HEK293T (cell line): ENCODE measurements at regions not wholly inside any gene's neighbourhood (a gene's known extent, or its start where the extent isn't known, plus 50 kb on each side); places are given as distances from the start of the nearest gene placed in this dataset.

ENCODE experiments used
- CTCF ChIA-PET: fragments of 350-600 bp; formaldehyde crosslinking; extraction: SDS; loops from one replicate; lab custom pipeline; 2021; ENCODE audit warnings: antibody characterized with exemption, inconsistent platforms; lab: Yijun Ruan, JAX
- POLR2A ChIA-PET: fragments of 350-600 bp; formaldehyde crosslinking; extraction: SDS; loops from one replicate; lab custom pipeline; 2020; ENCODE audit warnings: antibody characterized with exemption, inconsistent platforms; lab: Yijun Ruan, JAX
- DNase-seq: peaks from one replicate; pipeline ENCODE4 v3.0.0; 2012; ENCODE audit warnings: mixed read lengths; ENCODE audit errors: extremely low spot score
- ARNT ChIP-seq: fragments of 450-650 bp; IDR thresholded peaks from 2 replicates; pipeline ENCODE4 v1.6.1; 2017; ENCODE audit warnings: mild to moderate bottlenecking
- BHLHE40 ChIP-seq: fragments of 450-650 bp; IDR thresholded peaks from 2 replicates; pipeline ENCODE4 v1.6.1; 2016; ENCODE audit warnings: mild to moderate bottlenecking, moderate library complexity, borderline replicate concordance
- CTBP1 ChIP-seq: fragments of 450-650 bp; IDR thresholded peaks from 2 replicates; pipeline ENCODE4 v1.6.1; 2016; ENCODE audit warnings: borderline replicate concordance
- ELF4 ChIP-seq: fragments of 450-650 bp; IDR thresholded peaks from 2 replicates; pipeline ENCODE4 v1.6.1; 2017; ENCODE audit warnings: antibody characterized with exemption
- FOXA1 ChIP-seq: fragments of 450-650 bp; IDR thresholded peaks from 2 replicates; pipeline ENCODE4 v1.6.1; 2016; ENCODE audit warnings: mild to moderate bottlenecking
- FOXK2 ChIP-seq: fragments of 450-650 bp; IDR thresholded peaks from 2 replicates; pipeline ENCODE4 v1.6.1; 2016; ENCODE audit warnings: mild to moderate bottlenecking
- FOXM1 ChIP-seq: fragments of 450-650 bp; IDR thresholded peaks from 2 replicates; pipeline ENCODE4 v1.6.1; 2017; ENCODE audit warnings: mild to moderate bottlenecking, borderline replicate concordance
- HDGF ChIP-seq: fragments of 450-650 bp; IDR thresholded peaks from 2 replicates; pipeline ENCODE4 v1.6.1; 2017; ENCODE audit warnings: antibody characterized with exemption, borderline replicate concordance
- L3MBTL2 ChIP-seq: fragments of 450-650 bp; conservative IDR thresholded peaks from 2 replicates; pipeline ENCODE4 v1.6.1; 2016; ENCODE audit warnings: mild to moderate bottlenecking
- LEF1 ChIP-seq: fragments of 450-650 bp; IDR thresholded peaks from 2 replicates; pipeline ENCODE4 v1.6.1; 2017; ENCODE audit warnings: mild to moderate bottlenecking, borderline replicate concordance
- NFRKB ChIP-seq: fragments of 450-650 bp; IDR thresholded peaks from 2 replicates; pipeline ENCODE4 v1.6.1; 2016; ENCODE audit warnings: mild to moderate bottlenecking, moderate library complexity
- PKNOX1 ChIP-seq: fragments of 450-650 bp; IDR thresholded peaks from 2 replicates; pipeline ENCODE4 v1.6.1; 2016
- SP1 ChIP-seq: fragments of 450-650 bp; IDR thresholded peaks from 2 replicates; pipeline ENCODE4 v1.6.1; 2017
- SUZ12 ChIP-seq: fragments of 450-650 bp; IDR thresholded peaks from 2 replicates; pipeline ENCODE4 v1.6.1; 2016; ENCODE audit warnings: mild to moderate bottlenecking
- TARDBP ChIP-seq: fragments of 450-650 bp; IDR thresholded peaks from 2 replicates; pipeline ENCODE4 v1.6.1; 2016
- ZNF384 ChIP-seq: fragments of 450-650 bp; IDR thresholded peaks from 2 replicates; pipeline ENCODE4 v1.6.1; 2016

DNA sequence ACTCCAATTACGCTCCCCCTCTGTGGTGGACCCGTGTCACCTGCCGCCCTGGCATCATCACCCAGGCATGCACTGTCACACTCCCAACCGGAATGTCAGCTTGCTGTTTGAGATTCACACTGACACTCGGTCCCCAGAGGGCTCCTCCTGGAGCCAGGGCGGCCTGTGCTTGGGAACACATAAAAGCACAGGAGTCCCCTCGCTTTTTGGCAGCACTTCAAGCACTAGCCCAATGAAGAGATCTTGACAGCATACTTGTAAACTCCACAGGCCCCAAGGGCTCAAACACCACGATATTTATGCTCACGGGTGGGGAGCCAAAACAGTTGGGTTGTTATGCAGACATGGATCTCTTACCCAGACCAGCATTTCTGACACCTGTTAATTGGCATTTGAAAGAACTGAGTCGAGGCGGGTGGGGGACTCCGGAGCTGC lies 90.8 kb upstream of the EGFLAM start:
- no peak for DNase-seq
- POLR2A ChIA-PET: no interaction called here
- CTCF ChIA-PET: no interaction called here
- TF ChIP-seq FOXK2: no peak
- no peak for TF ChIP-seq SP1
- TF ChIP-seq PKNOX1: no peak
- TF ChIP-seq FOXM1: no peak
- no peak for TF ChIP-seq LEF1
- no peak for TF ChIP-seq L3MBTL2

DNA sequence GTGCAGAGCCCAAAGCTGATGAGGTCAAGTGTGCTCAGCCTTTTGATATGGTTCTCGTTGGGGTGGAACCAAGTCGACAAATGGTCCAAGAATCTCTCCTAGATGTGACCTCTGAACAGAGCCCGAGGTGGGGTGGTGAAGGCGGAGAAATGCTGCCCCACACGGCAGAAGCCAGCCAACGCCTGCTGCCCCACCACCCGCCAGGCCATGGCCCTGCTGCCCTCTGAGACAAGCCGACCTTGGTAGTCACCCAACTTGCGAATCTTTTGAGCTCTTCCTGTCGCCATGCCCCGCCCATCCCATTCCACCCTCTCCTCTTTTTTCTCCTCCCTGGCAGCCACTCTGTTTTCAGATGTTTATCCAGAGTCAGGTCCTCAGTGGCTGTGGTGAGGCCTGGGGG lies 91.5 kb upstream of the EGFLAM start:
- ChIA-PET POLR2A (no interaction called here), CTCF (no interaction called here)
- no peak for TF ChIP-seq L3MBTL2
- no peak for TF ChIP-seq FOXM1
- no peak for TF ChIP-seq SP1
- no peak for TF ChIP-seq LEF1
- no peak for TF ChIP-seq FOXA1
- TF ChIP-seq SUZ12: no peak
- TF ChIP-seq FOXK2: no peak
- no peak for DNase-seq

DNA sequence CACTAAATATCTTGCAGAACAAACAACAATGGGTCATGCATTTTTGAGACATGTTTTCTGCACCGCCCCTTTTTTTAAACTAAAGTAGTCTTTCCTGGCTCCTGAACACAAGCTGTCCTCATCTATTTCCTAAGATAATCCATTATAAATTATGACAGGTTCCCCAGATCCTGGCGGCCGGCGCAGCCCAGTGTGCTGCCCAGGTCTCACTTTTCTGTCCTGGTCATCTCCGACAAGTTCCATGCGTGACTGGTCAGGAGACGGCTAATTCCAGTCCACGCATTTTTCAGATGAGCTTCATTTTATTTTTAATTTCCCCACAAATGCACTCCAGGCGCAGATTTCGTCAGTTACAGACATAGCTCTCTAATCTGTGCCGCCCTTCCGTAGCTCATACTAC lies 92.9 kb upstream of the EGFLAM start:
- DNase-seq: no peak
- ChIA-PET POLR2A (no interaction called here), CTCF (no interaction called here)
- no peak for TF ChIP-seq CTBP1
- no peak for TF ChIP-seq ELF4
- TF ChIP-seq PKNOX1: no peak
- no peak for TF ChIP-seq NFRKB
- no peak for TF ChIP-seq HDGF
- TF ChIP-seq SP1: no peak
- TF ChIP-seq FOXA1: no peak
- TF ChIP-seq ZNF384: no peak
- no peak for TF ChIP-seq L3MBTL2
- TF ChIP-seq LEF1: no peak
- TF ChIP-seq SUZ12: no peak
- no peak for TF ChIP-seq FOXK2
- TF ChIP-seq FOXM1: no peak
- TF ChIP-seq ARNT: no peak
- no peak for TF ChIP-seq BHLHE40
- no peak for TF ChIP-seq TARDBP

DNA sequence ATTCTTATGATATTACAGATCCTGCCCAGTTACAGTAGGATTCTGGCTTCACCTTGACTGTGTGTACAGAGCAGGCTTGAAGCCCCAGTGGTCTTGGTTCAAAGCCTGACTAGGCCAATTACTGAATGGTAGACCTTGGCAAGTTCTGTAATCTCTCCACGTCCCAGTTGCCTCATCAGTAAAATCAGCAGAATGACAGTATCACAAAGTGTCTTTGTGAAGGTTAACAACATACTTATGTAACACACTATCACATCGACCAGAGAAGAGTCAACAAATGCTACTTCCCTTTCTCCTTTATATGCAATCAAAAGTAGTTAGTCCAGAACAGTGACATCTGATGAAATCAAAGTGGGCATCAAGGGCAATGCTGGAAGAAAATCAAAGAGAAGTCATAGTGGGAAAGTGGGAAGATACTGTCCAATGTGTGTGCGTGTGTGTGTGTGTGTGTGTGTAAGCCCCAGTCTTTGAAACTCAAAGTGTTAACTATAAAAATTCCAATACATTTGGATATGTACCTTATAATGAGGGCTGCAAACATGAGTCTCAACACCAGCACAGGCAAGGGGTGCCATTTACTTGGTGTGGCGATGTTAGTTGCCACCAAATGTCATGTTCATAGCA lies 93.5 kb upstream of the EGFLAM start:
- DNase-seq: no peak
- CTCF ChIA-PET: no interaction called here
- TF ChIP-seq PKNOX1 (no peak), SP1 (no peak), ELF4 (no peak), FOXA1 (no peak), NFRKB (no peak), CTBP1 (no peak), HDGF (no peak)
- POLR2A ChIA-PET: no interaction called here

DNA sequence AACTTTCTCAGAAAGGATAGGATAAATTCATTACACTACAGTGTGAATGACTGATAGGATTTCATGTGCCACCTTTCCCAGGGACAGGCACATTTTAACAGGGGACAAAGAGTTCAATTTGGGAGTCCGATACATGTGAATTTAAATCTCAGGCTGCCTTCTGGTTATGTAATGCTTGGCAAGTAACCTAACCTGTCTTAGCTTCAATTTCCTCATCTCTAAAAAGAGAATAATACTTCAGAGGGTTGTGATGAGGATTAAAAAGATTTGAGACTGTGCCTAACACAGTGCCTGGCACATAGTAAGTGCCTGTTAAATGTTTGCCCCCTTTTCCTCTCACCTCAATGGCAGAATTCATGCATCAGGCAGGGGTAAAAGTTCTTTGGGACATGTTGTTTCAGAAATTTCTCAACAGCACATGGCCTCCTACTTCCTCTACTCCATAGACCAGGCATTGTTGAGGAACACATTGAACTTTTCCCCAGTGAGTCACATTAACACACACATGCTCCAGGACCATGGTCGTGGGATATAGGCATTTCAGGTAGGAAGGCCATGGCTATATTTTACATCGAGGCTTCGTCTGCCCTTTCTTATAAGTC lies 94.6 kb upstream of the EGFLAM start:
- TF ChIP-seq SP1 (no peak), ELF4 (no peak), BHLHE40 (no peak), ARNT (no peak), HDGF (no peak), FOXK2 (no peak), FOXA1 (no peak), ZNF384 (no peak), PKNOX1 (no peak)
- ChIA-PET CTCF (no interaction called here), POLR2A (no interaction called here)
- no peak for DNase-seq

DNA sequence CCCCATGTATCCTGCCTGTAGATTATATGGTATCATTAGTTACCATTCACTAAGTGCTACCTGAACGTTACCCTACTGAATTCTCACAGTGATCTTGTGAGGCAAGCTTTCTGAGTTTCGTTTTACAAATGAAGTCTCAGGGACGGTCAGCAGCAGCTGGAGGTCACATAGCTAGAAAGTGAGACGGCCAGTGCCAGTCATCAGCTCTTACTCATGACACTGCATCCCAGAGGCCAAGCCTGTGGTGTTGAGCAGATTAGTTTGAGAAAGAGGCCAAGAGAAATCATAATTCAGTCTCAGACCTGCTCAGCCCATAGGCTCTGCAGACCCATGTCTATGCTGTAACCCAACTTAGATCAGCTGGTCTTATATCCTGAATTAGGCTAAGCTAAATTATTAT lies 95.7 kb upstream of the EGFLAM start:
- CTCF ChIA-PET: no interaction called here
- no peak for TF ChIP-seq FOXA1
- no peak for TF ChIP-seq CTBP1
- no peak for TF ChIP-seq BHLHE40
- no peak for TF ChIP-seq TARDBP
- no peak for TF ChIP-seq ARNT
- TF ChIP-seq HDGF: no peak
- POLR2A ChIA-PET: no interaction called here

More for the DNA sequence above, 95.7 kb upstream of the EGFLAM start:
- DNase-seq: no peak
